Testis (tissue), 2 donors: ENCODE measurements at regions not wholly inside any gene's neighbourhood (a gene's known extent, or its start where the extent isn't known, plus 50 kb on each side); places are given as distances from the start of the nearest gene placed in this dataset.
"Not testable (repeated sequence)": the region's sequence is repeated elsewhere in the genome, so short reads cannot be mapped to it uniquely, and the experiment has no call there.

Experiments
- DNase-seq: peaks from one replicate; pipeline ENCODE4 v3.0.0-alpha.2; 2019
- H3K27ac ChIP-seq, 2 donors: fragments of 200-600 bp; sonication (generic); one replicate each; pipeline ENCODE4 v1.5.1; 2019
- H3K27me3 ChIP-seq: fragments of 200-600 bp; sonication (generic); one replicate; pipeline ENCODE4 v1.5.1; 2019
- H3K36me3 ChIP-seq: fragments of 200-600 bp; sonication (generic); one replicate; pipeline ENCODE4 v1.5.1; 2017; ENCODE audit warnings: low read depth; ENCODE audit errors: missing control alignments
- H3K4me1 ChIP-seq: fragments of 200-600 bp; sonication (generic); one replicate; pipeline ENCODE4 v1.5.1; 2019
- H3K4me3 ChIP-seq, 2 donors: fragments of 200-600 bp; sonication (generic); one replicate each; pipeline ENCODE4 v1.5.1; 2017 to 2019
- H3K9me3 ChIP-seq: fragments of 200-600 bp; sonication (generic); one replicate; pipeline ENCODE4 v1.5.1; 2017
- POLR2A ChIP-seq: fragments of 450-650 bp; IDR thresholded peaks from one replicate; pipeline ENCODE4 v1.6.1; 2017; ENCODE audit warnings: antibody characterized with exemption, mild to moderate bottlenecking, moderate library complexity
- WGBS, 2 donors: methylation state at CpG; one replicate each; pipeline ENCODE4 v1.1.5; 2018; 5-methylcytosine and 5-hydroxymethylcytosine counted together
- intact Hi-C: fragments of 100-400 bp; cut with DNase I; formaldehyde crosslinking; loops from one replicate; pipeline ENCODE4 v1.15.1; 2023; ENCODE audit warnings: low total_unique reads
- TF ChIP-seq, protein P1 (sequence below), 3 experiments: fragments of 450-650 bp in 2 of 3; fragments of 200-600 bp in 1 of 3; sonication (generic) in 1 of 3; IDR thresholded peaks; one replicate each; pipeline ENCODE4 v1.5.1; 2016 to 2019; ENCODE audit warnings: antibody characterized with exemption in 3 of 3, mild to moderate bottlenecking in 2 of 3, moderate library complexity in 1 of 3

- Histone ChIP-seq H3K9me3 (no peaks in the 10 kb centered on the region), H3K27me3 (no peaks in the 10 kb centered on the region), H3K27ac (no peak overlapping the region), H3K4me1 (no peaks in the 10 kb centered on the region), H3K36me3 (no peaks in the 10 kb centered on the region), H3K4me3 (no peak overlapping the region)
- intact Hi-C loops, result no loop called here
- TF ChIP-seq, protein P1, sequence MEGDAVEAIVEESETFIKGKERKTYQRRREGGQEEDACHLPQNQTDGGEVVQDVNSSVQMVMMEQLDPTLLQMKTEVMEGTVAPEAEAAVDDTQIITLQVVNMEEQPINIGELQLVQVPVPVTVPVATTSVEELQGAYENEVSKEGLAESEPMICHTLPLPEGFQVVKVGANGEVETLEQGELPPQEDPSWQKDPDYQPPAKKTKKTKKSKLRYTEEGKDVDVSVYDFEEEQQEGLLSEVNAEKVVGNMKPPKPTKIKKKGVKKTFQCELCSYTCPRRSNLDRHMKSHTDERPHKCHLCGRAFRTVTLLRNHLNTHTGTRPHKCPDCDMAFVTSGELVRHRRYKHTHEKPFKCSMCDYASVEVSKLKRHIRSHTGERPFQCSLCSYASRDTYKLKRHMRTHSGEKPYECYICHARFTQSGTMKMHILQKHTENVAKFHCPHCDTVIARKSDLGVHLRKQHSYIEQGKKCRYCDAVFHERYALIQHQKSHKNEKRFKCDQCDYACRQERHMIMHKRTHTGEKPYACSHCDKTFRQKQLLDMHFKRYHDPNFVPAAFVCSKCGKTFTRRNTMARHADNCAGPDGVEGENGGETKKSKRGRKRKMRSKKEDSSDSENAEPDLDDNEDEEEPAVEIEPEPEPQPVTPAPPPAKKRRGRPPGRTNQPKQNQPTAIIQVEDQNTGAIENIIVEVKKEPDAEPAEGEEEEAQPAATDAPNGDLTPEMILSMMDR (IDR thresholded peaks at IDR 0.05), result no peak
- TF ChIP-seq POLR2A, result no peak
- WGBS, 2 donors, result 29 to 38% methylated on average over 3 of the region's 3 CpGs
- DNase-seq, result no peak
Measured at GRCh38 chr4:12359420-12359819, 930.7 kb upstream of the HS3ST1 start.

DNA sequence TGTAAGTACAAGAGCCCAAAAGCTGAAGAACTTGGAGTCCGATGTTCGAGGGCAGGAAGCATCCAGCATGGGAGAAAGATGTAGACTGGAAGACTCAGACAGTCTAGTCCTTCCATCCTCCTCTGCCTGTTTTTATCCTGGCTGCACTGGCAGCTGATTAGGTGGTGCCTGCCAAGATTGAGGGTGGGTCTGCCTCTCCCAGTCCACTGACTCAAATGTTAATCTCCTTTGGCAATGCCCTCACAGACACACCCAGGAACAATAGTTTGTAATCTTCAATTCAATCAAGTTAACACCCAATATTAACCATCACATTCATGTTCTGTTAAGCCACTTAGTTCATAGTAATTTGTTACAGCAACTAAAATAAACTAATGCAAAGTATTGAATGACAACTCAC, 904.4 kb upstream of the HS3ST1 start:
- H3K9me3 ChIP-seq, DNase-seq, H3K4me3 ChIP-seq, H3K4me1 ChIP-seq, H3K27ac ChIP-seq, intact Hi-C loops, H3K36me3 ChIP-seq, H3K27me3 ChIP-seq: not testable (repeated sequence)
- 54 to 73% methylated on average over 2 of the region's 2 CpGs for WGBS, 2 donors

GRCh38 chr4:12324965-12325364, 896.3 kb upstream of the HS3ST1 start:
- DNase-seq, result no peak
- H3K27ac ChIP-seq, result no peak overlapping the region
- no peaks in the 10 kb centered on the region for H3K36me3 ChIP-seq
- H3K27me3 ChIP-seq, result no peaks in the 10 kb centered on the region
- H3K4me3 ChIP-seq, result no peak overlapping the region
- no peaks in the 10 kb centered on the region for H3K4me1 ChIP-seq
- H3K9me3 ChIP-seq, result no peaks in the 10 kb centered on the region
- TF ChIP-seq POLR2A, result no peak
- TF ChIP-seq, protein P1 (IDR thresholded peaks at IDR 0.05), result no peak
- WGBS, 2 donors, result 57 to 89% methylated on average over 1 of the region's 1 CpG
- intact Hi-C loops, result no loop called here

GRCh38 chr4:12319765-12320164, 891.1 kb upstream of the HS3ST1 start:
- no peaks in the 10 kb centered on the region for H3K9me3 ChIP-seq
- H3K36me3 ChIP-seq, result no peaks in the 10 kb centered on the region
- no peaks in the 10 kb centered on the region for H3K4me1 ChIP-seq
- H3K27me3 ChIP-seq, result no peaks in the 10 kb centered on the region
- 75 to 82% methylated on average over 4 of the region's 4 CpGs for WGBS, 2 donors
- H3K27ac ChIP-seq, result no peak overlapping the region
- intact Hi-C loops, result no loop called here
- H3K4me3 ChIP-seq, result no peak overlapping the region
- no peak for DNase-seq
- TF ChIP-seq POLR2A, result no peak
- TF ChIP-seq, protein P1 (IDR thresholded peaks at IDR 0.05), result no peak

DNA sequence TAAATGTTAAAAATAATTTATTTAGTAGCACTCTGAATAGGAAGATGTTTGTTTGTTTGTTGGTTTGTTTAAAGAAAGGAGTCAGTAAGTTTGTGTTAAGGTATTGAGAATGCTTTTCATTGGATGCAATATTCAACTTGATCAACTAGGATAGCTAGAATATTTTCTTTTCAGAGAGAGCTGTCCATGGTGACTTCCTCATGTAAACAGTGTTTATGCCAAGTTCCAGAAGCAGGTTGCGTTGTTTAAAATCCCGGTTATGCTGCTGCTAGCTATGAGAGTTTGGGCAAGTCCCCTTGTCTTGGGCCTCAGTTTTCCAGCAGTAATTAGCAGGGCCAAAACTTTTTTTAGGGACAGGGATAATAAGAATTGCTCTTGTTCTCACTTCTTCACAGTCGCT, 876.2 kb upstream of the HS3ST1 start:
- DNase-seq, result no peak
- Histone ChIP-seq H3K4me3 (no peak overlapping the region), H3K4me1 (no peaks in the 10 kb centered on the region), H3K9me3 (no peaks in the 10 kb centered on the region), H3K27ac (no peak overlapping the region), H3K27me3 (no peaks in the 10 kb centered on the region), H3K36me3 (no peaks in the 10 kb centered on the region)
- TF ChIP-seq POLR2A, result no peak
- TF ChIP-seq, protein P1 (IDR thresholded peaks at IDR 0.05), result no peak
- WGBS, 2 donors, result 56 to 64% methylated on average over 3 of the region's 3 CpGs
- intact Hi-C loops, result no loop called here
